B cell (primary cell): ENCODE measurements at regions not wholly inside any gene's neighbourhood (a gene's known extent, or its start where the extent isn't known, plus 50 kb on each side); places are given as distances from the start of the nearest gene placed in this dataset.

Experiments used
- CTCF ChIP-seq: fragments of 200-600 bp; IDR thresholded peaks from one replicate; pipeline ENCODE4 v1.8.0; 2022; ENCODE audit warnings: antibody characterized with exemption, mild to moderate bottlenecking
- EZH2 ChIP-seq: IDR thresholded peaks from 2 replicates; pipeline ENCODE4 v1.6.1; 2012; ENCODE audit warnings: borderline replicate concordance, low read depth, mild to moderate bottlenecking, moderate library complexity, low read length; ENCODE audit not compliant: insufficient read depth, poor library complexity, severe bottlenecking

- TF ChIP-seq CTCF (no peak), EZH2 (no peak)
Observed at GRCh38 chr6:92339936-92340640, 1079.3 kb downstream of the EPHA7 start.
